CD4-positive, alpha-beta memory T cell (primary cell): ENCODE measurements at regions not wholly inside any gene's neighbourhood (a gene's known extent, or its start where the extent isn't known, plus 50 kb on each side); places are given as distances from the start of the nearest gene placed in this dataset.

Experiments
- CTCF ChIA-PET: fragments of 350-600 bp; sonication (Branson Sonifier 250); formaldehyde crosslinking; loops from one replicate; lab custom pipeline; 2021; ENCODE audit warnings: inconsistent platforms; ENCODE audit not compliant: partially characterized antibody; lab: Charles Lee
- POLR2A ChIA-PET: fragments of 350-600 bp; sonication (Branson Sonifier 250); formaldehyde crosslinking; loops from one replicate; lab custom pipeline; 2021; ENCODE audit not compliant: partially characterized antibody; lab: Charles Lee
- DNase-seq, 5 donors: peaks; one replicate each; pipeline versions ENCODE4 v3.0.0 to v3.0.0-alpha.2; 2020 to 2022; ENCODE audit warnings: mixed read lengths in 1 of 5
- H3K27ac ChIP-seq: one replicate; pipeline ENCODE4 v1.7.0; 2013; ENCODE audit warnings: low read depth, low read length
- H3K27me3 ChIP-seq: 2 replicates; pipeline ENCODE4 v1.7.0; 2013; ENCODE audit warnings: mild to moderate bottlenecking, low read length, moderate library complexity; ENCODE audit not compliant: insufficient read depth
- H3K36me3 ChIP-seq: 2 replicates; pipeline ENCODE4 v1.7.0; 2013; ENCODE audit warnings: mild to moderate bottlenecking, low read length, moderate library complexity; ENCODE audit not compliant: insufficient read depth
- H3K4me1 ChIP-seq: 2 replicates; pipeline ENCODE4 v1.7.0; 2013; ENCODE audit warnings: mild to moderate bottlenecking, low read length, moderate library complexity; ENCODE audit not compliant: insufficient read depth
- H3K4me3 ChIP-seq, 2 donors: one replicate each; pipeline ENCODE4 v1.7.0; 2013; ENCODE audit warnings: low read length in 2 of 2, mild to moderate bottlenecking in 1 of 2
- H3K9me3 ChIP-seq, 2 donors: one replicate each; pipeline ENCODE4 v1.7.0; 2013; ENCODE audit warnings: low read length in 2 of 2, control low read depth in 1 of 2; ENCODE audit not compliant: control insufficient read depth in 1 of 2
- H3K27ac Mint-ChIP-seq, 7 donors: one replicate each; pipeline ENCODE4 v1.8.0; 2020 to 2021; ENCODE audit warnings: mixed read lengths in 7 of 7, mild to moderate bottlenecking in 6 of 7, inconsistent platforms in 3 of 7, moderate library complexity in 3 of 7
- H3K27me3 Mint-ChIP-seq, 2 donors: one replicate each; pipeline ENCODE4 v1.8.0; 2020 to 2021; ENCODE audit warnings: mixed read lengths in 2 of 2
- H3K36me3 Mint-ChIP-seq, 2 donors: one replicate each; pipeline ENCODE4 v1.8.0; 2020 to 2021; ENCODE audit warnings: mixed read lengths in 2 of 2, inconsistent platforms in 1 of 2, mild to moderate bottlenecking in 1 of 2
- H3K4me1 Mint-ChIP-seq, 4 donors: one replicate each; pipeline ENCODE4 v1.8.0; 2020 to 2021; ENCODE audit warnings: mixed read lengths in 4 of 4, mild to moderate bottlenecking in 1 of 4
- H3K4me3 Mint-ChIP-seq, 8 donors: one replicate each; pipeline ENCODE4 v1.8.0; 2020 to 2021; ENCODE audit warnings: mixed read lengths in 8 of 8, mild to moderate bottlenecking in 7 of 8, moderate library complexity in 6 of 8, inconsistent platforms in 3 of 8
- H3K9me3 Mint-ChIP-seq, 8 donors: one replicate each; pipeline ENCODE4 v1.8.0; 2020 to 2021; ENCODE audit warnings: mixed read lengths in 8 of 8, mild to moderate bottlenecking in 5 of 8, inconsistent platforms in 3 of 8, moderate library complexity in 1 of 8
- intact Hi-C: fragments of 100-400 bp; cut with micrococcal nuclease; formaldehyde crosslinking; loops from one replicate; pipeline ENCODE4 v1.15.1; 2023

- CTCF ChIA-PET = interaction anchor here (1.0 to 1.4 kb wide), 2 partner anchors 12 to 15 kb away, joined by 3 to 4 read pairs; no protein-coding TSS in a partner anchor
- intact Hi-C loops = no loop called here
- Histone ChIP-seq H3K36me3 (no peaks in the 10 kb centered on the region), H3K9me3 (no peaks in the 10 kb centered on the region), H3K27me3 (no peaks in the 10 kb centered on the region), H3K4me1 (no peaks in the 10 kb centered on the region), H3K27ac (no peak overlapping the region), H3K4me3 (no peak overlapping the region)
- POLR2A ChIA-PET = no interaction called here
- no peaks in the 10 kb centered on the region for H3K36me3 Mint-ChIP-seq
- peaks cover 0 to 3% (median 0%) of the 10 kb centered on the region in 8 donors for H3K9me3 Mint-ChIP-seq
- no peak overlapping the region for H3K4me3 Mint-ChIP-seq
- no peak for DNase-seq
- H3K27ac Mint-ChIP-seq = no peak overlapping the region
- H3K4me1 Mint-ChIP-seq = peaks cover 0 to 5% (median 3%) of the 10 kb centered on the region in 4 donors
- peaks cover 3 to 10% of the 10 kb centered on the region in 2 donors for H3K27me3 Mint-ChIP-seq
Measured at GRCh38 chr21:15558884-15559283, 170.9 kb upstream of the USP25 start.

GRCh38 chr21:15559660-15560059, 170.1 kb upstream of the USP25 start:
- no peaks in the 10 kb centered on the region for H3K9me3 ChIP-seq
- Mint-ChIP-seq H3K27ac (no peak overlapping the region), H3K4me3 (no peak overlapping the region), H3K4me1 (peaks cover 0 to 5% (median 3%) of the 10 kb centered on the region in 4 donors), H3K36me3 (no peaks in the 10 kb centered on the region), H3K9me3 (peaks cover 0 to 3% (median 0%) of the 10 kb centered on the region in 8 donors), H3K27me3 (peaks cover 3 to 10% of the 10 kb centered on the region in 2 donors)
- H3K4me3 ChIP-seq = no peak overlapping the region
- no peaks in the 10 kb centered on the region for H3K36me3 ChIP-seq
- ChIA-PET POLR2A (no interaction called here), CTCF (interaction anchor here (1.0 to 1.4 kb wide), 2 partner anchors 11 to 14 kb away, joined by 3 to 4 read pairs; no protein-coding TSS in a partner anchor)
- no peak overlapping the region for H3K27ac ChIP-seq
- no peaks in the 10 kb centered on the region for H3K27me3 ChIP-seq
- DNase-seq = no peak
- H3K4me1 ChIP-seq = no peaks in the 10 kb centered on the region
- intact Hi-C loops = no loop called here

GRCh38 chr21:15560383-15561056, 169.3 kb upstream of the USP25 start:
- Mint-ChIP-seq H3K27ac (no peak overlapping the region), H3K9me3 (peaks cover 0 to 3% (median 0%) of the 10 kb centered on the region in 8 donors), H3K27me3 (peaks cover 3 to 11% of the 10 kb centered on the region in 2 donors), H3K4me3 (no peak overlapping the region), H3K4me1 (peaks cover 0 to 5% (median 3%) of the 10 kb centered on the region in 4 donors), H3K36me3 (no peaks in the 10 kb centered on the region)
- Histone ChIP-seq H3K4me3 (no peak overlapping the region), H3K27ac (no peak overlapping the region), H3K36me3 (no peaks in the 10 kb centered on the region), H3K9me3 (no peaks in the 10 kb centered on the region), H3K27me3 (no peaks in the 10 kb centered on the region), H3K4me1 (no peaks in the 10 kb centered on the region)
- intact Hi-C loops = no loop called here
- DNase-seq = no peak
- CTCF ChIA-PET = no interaction called here
- POLR2A ChIA-PET = no interaction called here

- POLR2A ChIA-PET = no interaction called here
- Mint-ChIP-seq H3K4me1 (peaks cover 0 to 5% (median 3%) of the 10 kb centered on the region in 4 donors), H3K27ac (no peak overlapping the region), H3K9me3 (no peaks in the 10 kb centered on the region), H3K4me3 (no peak overlapping the region), H3K27me3 (peaks cover 5 to 14% of the 10 kb centered on the region in 2 donors), H3K36me3 (no peaks in the 10 kb centered on the region)
- no peaks in the 10 kb centered on the region for H3K36me3 ChIP-seq
- H3K4me3 ChIP-seq = no peak overlapping the region
- H3K4me1 ChIP-seq = no peaks in the 10 kb centered on the region
- intact Hi-C loops = no loop called here
- H3K9me3 ChIP-seq = no peaks in the 10 kb centered on the region
- CTCF ChIA-PET = no interaction called here
- no peaks in the 10 kb centered on the region for H3K27me3 ChIP-seq
- DNase-seq = no peak
- H3K27ac ChIP-seq = no peak overlapping the region
Measured at GRCh38 chr21:15562748-15563147, 167.0 kb upstream of the USP25 start.

- H3K27me3 Mint-ChIP-seq = peaks cover 15 to 20% of the 10 kb centered on the region in 2 donors
- CTCF ChIA-PET = interaction anchor here (1.4 to 3.9 kb wide), 2 partner anchors 12 to 24 kb away, joined by 4 to 14 read pairs; no protein-coding TSS in a partner anchor
- Histone ChIP-seq H3K9me3 (no peaks in the 10 kb centered on the region), H3K4me1 (no peaks in the 10 kb centered on the region), H3K27me3 (no peaks in the 10 kb centered on the region), H3K27ac (no peak overlapping the region), H3K36me3 (no peaks in the 10 kb centered on the region), H3K4me3 (no peak overlapping the region)
- no peaks in the 10 kb centered on the region for H3K9me3 Mint-ChIP-seq
- no peak for DNase-seq
- POLR2A ChIA-PET = no interaction called here
- H3K36me3 Mint-ChIP-seq = no peaks in the 10 kb centered on the region
- no peak overlapping the region for H3K4me3 Mint-ChIP-seq
- intact Hi-C loops = no loop called here
- no peak overlapping the region for H3K27ac Mint-ChIP-seq
- H3K4me1 Mint-ChIP-seq = peaks cover 0 to 5% (median 3%) of the 10 kb centered on the region in 4 donors
Measured at GRCh38 chr21:15564907-15565306, 164.9 kb upstream of the USP25 start.

GRCh38 chr21:15566703-15567102, 163.1 kb upstream of the USP25 start:
- H3K9me3 Mint-ChIP-seq = peaks cover 0 to 2% (median 0%) of the 10 kb centered on the region in 8 donors
- intact Hi-C loops = no loop called here
- H3K4me3 Mint-ChIP-seq = no peak overlapping the region
- H3K27ac Mint-ChIP-seq = no peak overlapping the region
- no peak for DNase-seq
- Histone ChIP-seq H3K9me3 (no peaks in the 10 kb centered on the region), H3K4me3 (no peak overlapping the region), H3K36me3 (no peaks in the 10 kb centered on the region), H3K4me1 (no peaks in the 10 kb centered on the region), H3K27me3 (no peaks in the 10 kb centered on the region), H3K27ac (no peak overlapping the region)
- peaks cover 13 to 21% of the 10 kb centered on the region in 2 donors for H3K27me3 Mint-ChIP-seq
- ChIA-PET CTCF (interaction anchor here (3.9 kb wide), 1 partner anchor 14 kb away, joined by 14 read pairs; no protein-coding TSS in a partner anchor), POLR2A (no interaction called here)
- no peaks in the 10 kb centered on the region for H3K4me1 Mint-ChIP-seq
- no peaks in the 10 kb centered on the region for H3K36me3 Mint-ChIP-seq

GRCh38 chr21:15567191-15567590, 162.6 kb upstream of the USP25 start:
- Mint-ChIP-seq H3K27me3 (peaks cover 13 to 21% of the 10 kb centered on the region in 2 donors), H3K27ac (no peak overlapping the region), H3K9me3 (peaks cover 0 to 2% (median 0%) of the 10 kb centered on the region in 8 donors), H3K36me3 (no peaks in the 10 kb centered on the region), H3K4me1 (no peaks in the 10 kb centered on the region), H3K4me3 (no peak overlapping the region)
- no peak for DNase-seq
- Histone ChIP-seq H3K36me3 (no peaks in the 10 kb centered on the region), H3K9me3 (no peaks in the 10 kb centered on the region), H3K27ac (no peak overlapping the region), H3K4me1 (no peaks in the 10 kb centered on the region), H3K27me3 (no peaks in the 10 kb centered on the region), H3K4me3 (no peak overlapping the region)
- ChIA-PET CTCF (interaction anchor here (3.9 kb wide), 1 partner anchor 14 kb away, joined by 14 read pairs; no protein-coding TSS in a partner anchor), POLR2A (no interaction called here)
- intact Hi-C loops = no loop called here
